ENCODE measurements at regions not wholly inside any gene's neighbourhood (a gene's known extent, or its start where the extent isn't known, plus 50 kb on each side); places are given as distances from the start of the nearest gene placed in this dataset.

GRCh38 chr20:19834783-19835182, 76.7 kb downstream of the RIN2 start:
- Histone ChIP-seq H3K9me3 (ENCODE audit: insufficient read depth, low read depth, low read length) (no peaks in the 10 kb centered on the region), H3K36me3 (ENCODE audit: insufficient read depth, low read length) (no peaks in the 10 kb centered on the region), H3K9ac (ENCODE audit: low read length) (no peak overlapping the region), H3K27ac (ENCODE audit: low read depth, low read length) (no peak overlapping the region), H3K4me2 (ENCODE audit: low read length) (no peak overlapping the region), H4K20me1 (ENCODE audit: insufficient read depth, low read length) (no peaks in the 10 kb centered on the region), H2AFZ (ENCODE audit: low read depth, low read length) (no peak overlapping the region), H3K27me3 (ENCODE audit: insufficient read depth, low read length) (no peaks in the 10 kb centered on the region), H3K79me2 (ENCODE audit: insufficient read depth, low read length) (no peaks in the 10 kb centered on the region), H3K4me1 (ENCODE audit: insufficient read depth, low read length) (peaks cover 4% of the 10 kb centered on the region), H3K4me3 (ENCODE audit: insufficient read depth, low read depth, low read length) (no peak overlapping the region)
- Mint-ChIP-seq H3K36me3 (ENCODE audit: low read depth, unreplicated experiment) (peaks cover 11% of the 10 kb centered on the region), H3K27me3 (ENCODE audit: low read depth, unreplicated experiment) (no peaks in the 10 kb centered on the region), H3K4me1 (ENCODE audit: low read depth, unreplicated experiment) (peaks cover 17% of the 10 kb centered on the region), H3K9me3 (ENCODE audit: unreplicated experiment) (no peaks in the 10 kb centered on the region), H3K27ac (ENCODE audit: unreplicated experiment) (no peak overlapping the region), H3K4me3 (ENCODE audit: unreplicated experiment) (no peak overlapping the region)
- no peak for TF ChIP-seq EZH2 (IDR thresholded peaks at IDR 0.05; ENCODE audit: insufficient read depth, low read length)
- no peak for TF ChIP-seq CTCF (IDR thresholded peaks at IDR 0.05; ENCODE audit: insufficient read depth, low read depth, low read length)
- no peak for FAIRE-seq
- DNase-seq (ENCODE audit: low read depth), result no peak

- Mint-ChIP-seq H3K4me1 (ENCODE audit: low read depth, unreplicated experiment) (peaks cover 11% of the 10 kb centered on the region), H3K4me3 (ENCODE audit: unreplicated experiment) (no peak overlapping the region), H3K27ac (ENCODE audit: unreplicated experiment) (no peak overlapping the region), H3K9me3 (ENCODE audit: unreplicated experiment) (peaks cover 3% of the 10 kb centered on the region), H3K36me3 (ENCODE audit: low read depth, unreplicated experiment) (peaks cover 10% of the 10 kb centered on the region), H3K27me3 (ENCODE audit: low read depth, unreplicated experiment) (no peaks in the 10 kb centered on the region)
- H3K36me3 ChIP-seq (ENCODE audit: insufficient read depth, low read length), result no peaks in the 10 kb centered on the region
- H3K9ac ChIP-seq (ENCODE audit: low read length), result no peak overlapping the region
- no peak for TF ChIP-seq EZH2 (IDR thresholded peaks at IDR 0.05; ENCODE audit: insufficient read depth, low read length)
- no peak for TF ChIP-seq CTCF (IDR thresholded peaks at IDR 0.05; ENCODE audit: insufficient read depth, low read depth, low read length)
- H3K27me3 ChIP-seq (ENCODE audit: insufficient read depth, low read length), result no peaks in the 10 kb centered on the region
- no peak overlapping the region for H3K4me3 ChIP-seq (ENCODE audit: insufficient read depth, low read depth, low read length)
- DNase-seq (ENCODE audit: low read depth), result no peak
- H3K79me2 ChIP-seq (ENCODE audit: insufficient read depth, low read length), result no peaks in the 10 kb centered on the region
- no peak overlapping the region for H3K27ac ChIP-seq (ENCODE audit: low read depth, low read length)
- FAIRE-seq, result no peak
- peaks cover 4% of the 10 kb centered on the region for H3K4me1 ChIP-seq (ENCODE audit: insufficient read depth, low read length)
- H3K4me2 ChIP-seq (ENCODE audit: low read length), result no peak overlapping the region
- no peak overlapping the region for H2AFZ ChIP-seq (ENCODE audit: low read depth, low read length)
- H3K9me3 ChIP-seq (ENCODE audit: insufficient read depth, low read depth, low read length), result no peaks in the 10 kb centered on the region
- no peaks in the 10 kb centered on the region for H4K20me1 ChIP-seq (ENCODE audit: insufficient read depth, low read length)
These were observed 77.6 kb downstream of the RIN2 start for GRCh38 chr20:19835533-19836222.

- no peak overlapping the region for H3K4me3 ChIP-seq (ENCODE audit: insufficient read depth, low read depth, low read length)
- no peak overlapping the region for H3K27ac ChIP-seq (ENCODE audit: low read depth, low read length)
- H3K9ac ChIP-seq (ENCODE audit: low read length), result no peak overlapping the region
- H3K27me3 ChIP-seq (ENCODE audit: insufficient read depth, low read length), result no peaks in the 10 kb centered on the region
- TF ChIP-seq EZH2 (IDR thresholded peaks at IDR 0.05; ENCODE audit: insufficient read depth, low read length), result no peak
- TF ChIP-seq CTCF (IDR thresholded peaks at IDR 0.05; ENCODE audit: insufficient read depth, low read depth, low read length), result no peak
- Mint-ChIP-seq H3K27me3 (ENCODE audit: low read depth, unreplicated experiment) (no peaks in the 10 kb centered on the region), H3K9me3 (ENCODE audit: unreplicated experiment) (peaks cover 16% of the 10 kb centered on the region), H3K36me3 (ENCODE audit: low read depth, unreplicated experiment) (peaks cover 17% of the 10 kb centered on the region), H3K4me1 (ENCODE audit: low read depth, unreplicated experiment) (peaks cover 5% of the 10 kb centered on the region), H3K27ac (ENCODE audit: unreplicated experiment) (no peak overlapping the region), H3K4me3 (ENCODE audit: unreplicated experiment) (no peak overlapping the region)
- no peaks in the 10 kb centered on the region for H3K4me1 ChIP-seq (ENCODE audit: insufficient read depth, low read length)
- H3K9me3 ChIP-seq (ENCODE audit: insufficient read depth, low read depth, low read length), result no peaks in the 10 kb centered on the region
- H3K4me2 ChIP-seq (ENCODE audit: low read length), result no peak overlapping the region
- DNase-seq (ENCODE audit: low read depth), result no peak
- no peak for FAIRE-seq
- H3K79me2 ChIP-seq (ENCODE audit: insufficient read depth, low read length), result no peaks in the 10 kb centered on the region
- H3K36me3 ChIP-seq (ENCODE audit: insufficient read depth, low read length), result no peaks in the 10 kb centered on the region
- H2AFZ ChIP-seq (ENCODE audit: low read depth, low read length), result no peak overlapping the region
- H4K20me1 ChIP-seq (ENCODE audit: insufficient read depth, low read length), result no peaks in the 10 kb centered on the region
These were observed 80.4 kb downstream of the RIN2 start for GRCh38 chr20:19838468-19838867.
